Left cardiac atrium (tissue), 4 donors: ENCODE measurements at regions not wholly inside any gene's neighbourhood (a gene's known extent, or its start where the extent isn't known, plus 50 kb on each side); places are given as distances from the start of the nearest gene placed in this dataset.
A peak's percentile ranks its signal among the peaks of the same experiment; 100 is the strongest.

ENCODE experiments used
- ATAC-seq, 2 donors: fragments of 200-7000 bp; cut with Tn5 transposase; one replicate each; pipeline ENCODE4 v1.9.1; 2020; ENCODE audit warnings: mild to moderate bottlenecking in 2 of 2, moderate library complexity in 2 of 2
- DNase-seq: peaks from one replicate; pipeline ENCODE4 v3.0.0-alpha.2; 2020
- intact Hi-C, 2 donors: fragments of 100-400 bp; cut with DNase I; formaldehyde crosslinking; loops; one replicate each; pipeline versions ENCODE4 v1.14.1 to v1.15.1; 2022 to 2023
- donor health status: DM: no; HTN: yes; CAD: no.
- donor health status: DM: no; HTN: yes; CAD: no; lungs with severe emphysema.
- donor health status: DM: yes; HTN: yes; CAD: no.
- donor health status: Dilated cardiomyopathy.

- ATAC-seq, result peak; percentile 69 to 94
- intact Hi-C loops, result loop anchor here in 1 of 2 donors (10.0 kb wide), 1 partner anchor 194 kb away; no protein-coding TSS in a partner anchor
These were observed 292.8 kb downstream of the NXPE2 start for GRCh38 chr11:114970927-114971645.

DNA sequence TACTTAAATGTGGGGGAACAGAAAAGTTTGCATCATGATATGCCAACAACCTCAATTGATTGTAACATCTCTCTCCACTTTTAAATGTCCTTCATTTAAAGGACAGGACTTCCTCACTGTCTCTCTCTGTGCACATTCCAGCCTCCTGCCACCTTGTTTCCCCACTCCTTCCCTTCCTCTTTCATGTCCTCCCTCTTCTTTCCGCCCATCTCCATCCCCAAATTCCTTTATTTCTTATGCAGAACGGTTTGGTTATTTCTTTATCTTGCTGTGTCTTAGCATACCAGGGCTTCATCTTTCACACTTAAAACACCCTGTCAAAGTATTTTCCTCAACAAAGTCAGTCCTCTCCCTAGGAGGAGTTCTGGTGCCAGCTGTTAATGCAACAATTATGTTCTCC is 293.8 kb downstream of the NXPE2 start:
- DNase-seq (no peak), ATAC-seq (no peak)
- intact Hi-C loops, result loop anchor here in 1 of 2 donors (10.0 kb wide), 1 partner anchor 193 kb away; no protein-coding TSS in a partner anchor

More at GRCh38 chr11:114970927-114971645, 292.8 kb downstream of the NXPE2 start:
- no peak for DNase-seq

- intact Hi-C loops, result loop anchor here in 1 of 2 donors (10.0 kb wide), 1 partner anchor 187 kb away; no protein-coding TSS in a partner anchor
- no peak for DNase-seq
- no peak for ATAC-seq
These were observed 299.3 kb downstream of the NXPE2 start for GRCh38 chr11:114977651-114978050.

- intact Hi-C loops, result no loop called here
- no peak for DNase-seq
- no peak for ATAC-seq
These were observed 303.8 kb downstream of the NXPE2 start for GRCh38 chr11:114982141-114982540.

DNA sequence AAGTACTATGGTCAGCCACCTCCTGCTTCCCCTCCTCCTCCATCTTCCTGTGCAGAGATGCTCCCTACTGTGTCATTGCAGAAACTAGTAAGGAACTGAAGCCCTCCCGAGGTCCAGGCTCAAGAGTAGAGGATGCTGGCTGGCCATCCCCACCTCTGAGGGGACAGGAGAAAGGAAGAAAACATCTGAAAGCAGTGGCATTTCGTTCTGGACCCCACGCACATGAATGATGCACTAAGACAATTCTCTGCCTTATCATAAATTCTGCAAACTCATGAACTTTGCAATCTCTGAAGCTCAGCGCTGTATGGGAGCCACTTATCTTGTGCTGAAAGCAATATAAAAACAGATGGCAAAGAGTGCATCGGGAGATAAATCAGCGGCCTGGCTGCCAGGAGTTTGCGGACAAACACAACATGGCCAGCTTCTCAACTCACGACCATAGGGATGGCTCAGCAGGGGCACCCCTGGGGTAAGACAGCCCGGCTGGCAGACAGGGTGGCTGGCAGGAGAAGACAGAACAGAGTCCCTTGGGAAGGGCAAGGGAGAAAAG is 306.4 kb downstream of the NXPE2 start:
- intact Hi-C loops, result no loop called here
- ATAC-seq (no peak), DNase-seq (no peak)

DNA sequence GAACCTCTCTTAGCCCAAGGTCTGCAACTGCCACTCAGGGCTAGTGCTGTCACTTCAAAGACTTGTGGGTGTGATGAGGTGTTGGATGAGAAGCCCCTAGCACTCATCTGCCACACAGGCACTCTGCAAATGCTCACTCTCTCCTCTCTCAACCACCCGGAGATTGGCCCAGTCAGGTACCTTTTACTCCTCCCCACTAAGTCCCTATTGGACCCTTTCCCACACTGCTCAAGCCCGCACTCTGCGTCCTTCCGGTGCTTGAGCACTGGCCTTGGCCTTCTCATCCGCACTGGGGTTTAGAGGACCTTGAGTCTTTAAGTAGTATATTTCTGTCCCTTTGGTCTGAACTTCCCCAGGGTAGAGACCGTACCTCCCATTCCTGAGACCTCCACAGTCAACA is 308.0 kb downstream of the NXPE2 start:
- intact Hi-C loops, result no loop called here
- DNase-seq (no peak), ATAC-seq (peak in 1 of 2 donors; percentile 56)

GRCh38 chr11:114987186-114987760 is 308.9 kb downstream of the NXPE2 start:
- ATAC-seq (no peak), DNase-seq (no peak)
- intact Hi-C loops, result no loop called here

DNA sequence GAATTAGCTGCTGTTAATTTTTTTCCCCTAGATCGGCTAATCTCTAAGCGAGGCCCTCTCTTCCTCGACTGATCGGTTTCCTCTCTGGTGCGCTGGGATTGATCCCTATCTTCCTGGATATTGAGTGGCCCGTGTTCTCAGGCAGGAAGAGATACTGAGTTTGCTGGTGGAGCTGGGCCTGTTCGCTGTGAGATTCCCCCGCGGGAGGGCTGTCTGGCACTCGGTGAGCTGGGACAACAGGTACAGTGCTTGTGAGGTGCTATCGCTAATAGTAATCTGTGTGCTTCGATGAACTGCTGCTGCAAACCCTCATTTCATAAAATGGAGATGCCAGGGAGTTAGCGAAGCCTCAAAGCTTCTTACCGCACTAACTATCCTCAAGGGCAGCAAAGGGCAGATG is 310.3 kb downstream of the NXPE2 start:
- intact Hi-C loops, result no loop called here
- DNase-seq, result no peak
- no peak for ATAC-seq

- intact Hi-C loops, result no loop called here
- DNase-seq, result no peak
- ATAC-seq, result no peak
These were observed 311.2 kb downstream of the NXPE2 start for GRCh38 chr11:114989536-114989935.

DNA sequence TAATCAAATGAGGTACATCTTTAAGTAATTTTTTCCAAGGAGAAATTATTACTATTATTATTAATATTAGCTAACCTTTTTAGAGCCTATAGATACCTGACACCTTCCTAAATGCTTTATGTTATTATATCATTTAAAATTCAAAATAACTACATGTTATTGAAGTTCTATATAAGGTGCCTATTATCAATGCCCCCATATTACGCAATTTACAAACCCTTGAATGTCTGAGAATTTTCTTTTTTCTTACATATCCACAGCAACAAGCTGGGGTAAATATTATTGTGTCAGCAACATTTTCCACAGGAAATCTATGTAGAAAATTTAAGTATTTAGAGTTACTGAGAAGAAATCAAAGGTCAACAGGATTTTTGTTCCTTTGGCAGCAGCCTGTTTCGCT is 327.3 kb downstream of the NXPE2 start:
- no peak for DNase-seq
- ATAC-seq, result no peak
- intact Hi-C loops, result no loop called here

DNA sequence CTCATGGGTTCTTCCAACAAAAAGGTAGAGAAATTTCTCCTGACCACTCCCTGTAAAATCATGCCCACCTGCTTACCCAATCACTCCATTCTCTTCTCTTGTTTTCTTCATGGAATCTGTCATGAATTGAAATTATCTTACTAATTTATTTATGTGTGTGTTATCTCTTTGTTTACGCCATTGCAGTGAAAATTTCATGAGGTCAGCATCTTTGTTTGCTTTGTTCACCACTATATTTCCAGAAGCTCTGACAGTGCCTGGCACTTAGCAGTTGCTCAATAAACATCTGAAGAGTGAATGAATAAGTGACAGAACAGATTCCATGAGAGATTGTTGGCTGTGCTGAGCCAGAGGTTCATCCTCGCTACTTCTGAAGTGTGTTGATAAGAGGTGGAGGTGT is 329.5 kb downstream of the NXPE2 start:
- DNase-seq (no peak), ATAC-seq (no peak)
- intact Hi-C loops, result no loop called here

DNA sequence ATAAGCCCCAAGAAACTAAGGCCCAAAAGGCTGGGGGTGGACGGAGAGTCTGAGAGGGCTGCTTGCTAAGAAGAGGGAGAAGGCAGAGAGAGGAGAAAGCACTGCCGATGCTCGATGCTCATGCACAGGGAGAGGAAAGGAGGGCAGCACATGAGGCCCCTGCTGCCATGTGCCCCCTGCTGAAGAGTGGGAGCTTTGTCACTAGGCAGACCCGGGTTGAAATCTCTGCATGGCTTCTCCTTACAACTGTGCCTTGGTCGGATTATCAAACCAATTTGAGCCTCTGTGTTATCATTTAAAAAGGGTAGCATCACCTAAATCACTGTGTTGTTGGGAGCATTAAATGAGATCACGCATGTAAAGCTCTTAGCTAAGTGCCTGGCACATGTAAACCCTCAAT is 330.5 kb downstream of the NXPE2 start:
- ATAC-seq, result no peak
- no peak for DNase-seq
- intact Hi-C loops, result no loop called here

DNA sequence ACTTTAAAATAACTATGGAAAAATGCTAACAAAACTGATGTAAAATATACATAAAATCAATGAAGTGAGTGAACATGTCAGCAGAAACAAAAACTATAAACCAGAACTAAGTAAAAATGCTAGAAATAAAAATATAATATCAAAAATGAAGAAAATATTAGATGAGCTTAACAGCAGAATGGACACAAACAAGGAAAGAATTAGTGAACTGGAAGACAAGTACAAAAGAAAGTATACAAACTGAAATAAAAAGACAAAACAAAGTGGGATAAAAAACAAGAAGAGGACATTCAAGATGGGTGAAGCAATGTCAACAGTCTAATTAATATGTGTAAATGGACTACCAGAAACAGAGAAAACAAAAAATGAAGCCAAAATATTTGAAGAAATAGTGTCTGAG is 339.2 kb downstream of the NXPE2 start:
- DNase-seq (no peak), ATAC-seq (no peak)
- intact Hi-C loops, result no loop called here

- intact Hi-C loops, result no loop called here
- ATAC-seq (no peak), DNase-seq (no peak)
These were observed 351.8 kb downstream of the NXPE2 start for GRCh38 chr11:115030166-115030565.

GRCh38 chr11:115036406-115037180 is 358.3 kb downstream of the NXPE2 start:
- ATAC-seq (no peak), DNase-seq (no peak)
- intact Hi-C loops, result no loop called here

GRCh38 chr11:115042002-115042401 is 363.7 kb downstream of the NXPE2 start:
- DNase-seq (no peak), ATAC-seq (peak; percentile 77 to 79)
- intact Hi-C loops, result no loop called here

- intact Hi-C loops, result no loop called here
- ATAC-seq, result no peak
These were observed 369.3 kb downstream of the NXPE2 start for GRCh38 chr11:115047631-115048030.

DNA sequence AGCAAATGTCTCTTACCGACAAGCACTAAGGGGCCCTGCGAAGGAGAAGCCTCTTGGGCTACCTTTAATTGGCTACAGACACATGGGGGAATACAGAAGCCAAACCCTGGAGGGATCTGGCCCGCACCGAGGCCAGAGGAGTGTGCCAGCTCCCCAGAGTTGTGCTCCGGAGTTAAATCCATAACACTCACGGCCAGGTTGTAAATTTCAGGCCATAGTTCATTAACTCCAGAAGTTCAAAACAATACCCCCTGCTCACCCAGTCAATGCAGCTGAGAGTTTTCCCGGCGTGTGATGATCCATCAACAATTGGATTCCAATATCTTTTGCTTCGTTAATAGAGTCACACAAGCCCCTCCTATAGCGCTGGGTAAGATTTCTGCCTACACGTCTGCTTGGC is 371.5 kb downstream of the NXPE2 start:
- ATAC-seq, result no peak
- intact Hi-C loops, result no loop called here
- no peak for DNase-seq

More at GRCh38 chr11:115047631-115048030, 369.3 kb downstream of the NXPE2 start:
- no peak for DNase-seq

GRCh38 chr11:115050756-115051155 is 372.4 kb downstream of the NXPE2 start:
- ATAC-seq, result no peak

More at GRCh38 chr11:115050756-115051155, 372.4 kb downstream of the NXPE2 start:
- no peak for DNase-seq
- intact Hi-C loops, result no loop called here
